HG02840 (cell line): ENCODE measurements at regions not wholly inside any gene's neighbourhood (a gene's known extent, or its start where the extent isn't known, plus 50 kb on each side); places are given as distances from the start of the nearest gene placed in this dataset.

Experiments
- ATAC-seq: cut with Tn5 transposase; IDR thresholded peaks from one replicate; pipeline ENCODE4 v1.9.1; 2021; ENCODE audit warnings: mild to moderate bottlenecking, moderate library complexity, moderate number of reproducible peaks; ENCODE audit not compliant: unreplicated experiment, low FRiP score

DNA sequence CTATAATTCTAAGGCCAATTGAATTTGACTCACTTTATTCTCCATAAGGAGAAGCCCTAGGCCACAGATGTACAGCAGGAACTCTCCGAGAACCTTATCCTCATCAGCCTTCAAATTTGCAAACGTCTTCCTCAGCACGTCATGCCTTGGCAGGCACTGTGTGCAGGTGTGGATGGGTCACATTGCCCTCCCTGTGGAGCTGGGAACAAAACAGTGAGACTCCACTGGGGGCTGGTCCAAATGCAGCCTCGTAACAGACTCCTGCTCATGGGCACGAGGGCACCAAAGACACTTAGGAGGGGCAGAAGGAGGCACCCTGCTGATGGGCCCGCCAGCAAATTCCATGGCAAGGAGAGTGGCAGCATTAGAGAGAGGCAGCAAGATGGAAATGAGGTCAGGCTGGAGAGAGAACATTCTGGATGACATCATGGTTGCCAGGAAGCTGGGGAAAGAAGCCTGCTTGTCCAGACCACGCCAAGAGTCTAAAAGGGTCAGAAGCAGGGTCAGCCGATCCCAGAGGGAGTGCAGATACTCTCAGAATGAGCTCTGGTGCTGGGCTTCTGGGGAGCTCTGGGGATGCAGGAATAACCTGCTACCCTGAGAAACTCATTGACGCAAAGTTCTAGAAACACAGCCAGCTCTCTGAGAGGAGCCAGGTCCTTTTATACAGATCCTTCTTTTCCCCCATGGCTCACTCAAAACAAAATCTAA lies 242.2 kb downstream of the B3GLCT start:
- no peak for ATAC-seq

DNA sequence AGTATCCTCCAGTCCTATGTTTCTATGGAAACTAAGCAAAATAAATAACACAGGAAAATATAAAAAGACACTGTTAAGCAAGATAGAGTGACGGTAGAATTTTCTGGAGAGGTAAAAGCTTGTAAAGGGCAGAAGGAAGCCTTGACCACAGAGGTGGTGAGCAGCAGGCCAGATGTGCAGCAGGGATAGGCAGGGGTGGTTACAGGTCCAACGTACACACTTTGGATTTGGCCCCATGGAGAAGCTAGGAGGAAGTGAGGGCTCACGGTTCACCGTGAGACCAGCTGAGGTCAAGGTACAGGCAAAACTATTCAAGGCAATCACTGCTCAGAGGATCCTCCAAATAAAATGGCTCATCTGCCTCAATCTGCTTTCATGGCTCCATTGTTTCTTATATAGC lies 242.8 kb downstream of the B3GLCT start:
- no peak for ATAC-seq

DNA sequence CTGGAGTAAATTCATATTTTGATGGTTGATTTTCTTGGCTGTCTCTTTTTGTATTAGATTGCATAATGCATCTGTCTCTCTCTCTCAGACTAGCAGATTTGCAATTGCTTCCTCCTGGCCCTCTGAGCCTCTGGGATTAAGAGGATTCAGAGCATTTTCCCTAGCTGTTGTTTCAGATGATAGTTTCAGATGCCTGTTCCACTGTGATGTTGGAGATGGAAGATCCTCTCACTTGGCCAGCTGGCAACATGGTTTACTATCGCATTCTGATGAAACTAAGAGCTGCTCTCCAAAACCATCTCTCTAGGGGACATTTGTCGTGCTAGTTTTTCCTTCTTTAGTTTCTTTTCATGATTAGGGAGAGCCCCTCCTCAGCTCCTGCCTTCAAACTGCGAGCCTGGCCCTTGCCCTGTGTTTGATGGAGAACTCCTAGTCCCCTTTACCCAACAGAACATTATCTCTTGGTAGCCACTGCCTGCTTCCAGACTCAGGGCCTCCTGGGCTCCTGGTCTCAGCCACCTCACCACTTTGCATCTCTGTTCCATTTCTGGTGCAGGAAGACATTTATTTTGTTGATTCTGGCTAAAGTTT lies 244.6 kb downstream of the B3GLCT start:
- ATAC-seq: no peak

DNA sequence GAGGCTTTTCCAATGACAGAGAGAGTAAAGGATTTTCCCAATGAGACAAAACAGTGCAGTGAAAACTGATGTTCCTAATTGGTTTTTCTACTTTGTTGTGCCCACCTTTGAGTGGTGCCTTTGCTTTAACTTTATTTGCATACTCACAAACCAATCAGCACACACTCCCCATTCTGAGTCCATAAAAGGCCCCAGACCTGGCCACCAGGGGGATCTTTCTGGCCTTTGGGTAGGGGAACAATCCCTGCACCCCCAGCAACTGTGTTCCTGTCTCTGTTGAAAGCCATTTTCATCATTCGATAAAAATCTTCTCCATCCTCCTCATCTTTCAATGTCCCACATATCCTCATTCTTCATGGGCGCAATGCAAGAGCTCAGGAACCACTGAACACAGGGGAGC lies 252.8 kb downstream of the B3GLCT start:
- ATAC-seq: no peak

DNA sequence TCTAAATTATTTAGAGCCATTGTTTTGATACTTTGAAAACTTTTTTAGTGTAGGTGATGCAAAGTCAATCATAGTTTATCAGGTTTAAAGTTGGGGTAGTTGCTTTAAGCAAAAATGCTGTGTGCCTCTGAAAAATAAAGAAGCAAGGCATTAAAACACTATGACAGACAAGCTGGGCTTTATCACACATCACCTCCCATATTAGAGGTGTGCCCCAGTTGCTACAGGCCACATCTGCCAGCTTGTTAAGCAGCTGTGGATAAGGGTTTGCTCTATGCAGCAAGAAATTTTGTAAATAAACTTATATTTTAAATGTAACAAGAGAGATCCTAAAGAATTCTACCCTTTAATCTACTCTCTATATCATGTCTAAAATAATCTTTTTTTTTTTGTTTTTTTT lies 255.8 kb downstream of the B3GLCT start:
- no peak for ATAC-seq

DNA sequence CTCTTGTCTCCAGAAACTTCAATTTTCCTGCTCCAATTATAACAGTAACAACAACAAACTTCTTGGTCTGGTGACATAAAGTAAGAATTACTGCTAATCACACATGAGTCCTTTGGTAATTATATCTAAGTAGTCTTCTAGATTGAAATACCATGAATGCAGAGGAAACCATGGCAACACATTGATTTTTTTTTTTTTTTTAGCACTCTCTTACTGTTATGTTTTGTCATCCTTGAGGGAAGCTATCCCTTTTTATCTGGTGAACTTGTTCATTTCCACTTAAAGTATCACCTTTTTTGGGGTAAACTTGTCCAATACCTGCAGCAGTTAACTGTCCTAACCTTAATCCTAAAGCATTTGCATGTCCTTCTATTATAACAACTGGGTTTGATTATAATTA lies 256.3 kb downstream of the B3GLCT start:
- ATAC-seq: no peak

DNA sequence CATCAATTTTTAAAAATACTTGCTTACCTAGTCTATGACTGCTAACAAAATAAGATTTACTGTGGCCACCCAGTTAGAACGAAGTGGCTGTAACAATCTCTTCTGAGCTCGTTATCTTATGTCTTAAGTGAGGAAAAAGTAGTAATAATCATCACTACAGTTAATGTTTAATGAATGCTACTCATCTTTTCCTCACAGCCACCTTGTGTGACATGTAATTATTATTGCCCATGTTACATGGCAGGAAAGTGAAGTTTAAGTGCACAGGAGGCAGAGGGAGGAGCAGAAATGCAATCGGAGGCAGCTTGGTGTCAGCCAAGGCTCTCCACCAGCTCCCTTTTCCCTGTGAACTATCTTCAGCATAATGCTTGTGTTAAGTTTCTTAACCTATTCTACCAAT lies 260.3 kb downstream of the B3GLCT start:
- ATAC-seq: no peak

DNA sequence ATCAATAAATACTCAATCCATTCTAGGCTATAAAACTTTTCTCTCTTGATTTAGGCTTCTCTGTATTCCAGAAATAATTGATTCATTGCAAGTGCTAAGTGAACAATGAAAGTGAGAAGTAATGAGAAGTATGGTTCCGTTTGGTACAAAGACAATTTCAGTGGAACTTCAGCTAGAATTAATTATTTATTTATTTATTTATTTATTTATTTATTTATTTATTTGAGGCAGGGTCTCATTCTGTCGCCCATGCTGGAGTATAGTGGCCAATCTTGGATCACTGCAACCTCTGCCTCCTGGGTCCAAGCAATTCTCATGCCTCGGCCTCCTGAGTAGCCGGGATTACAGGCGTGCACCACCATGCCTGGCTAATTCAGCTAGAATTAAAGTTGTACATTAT lies 262.1 kb downstream of the B3GLCT start:
- ATAC-seq: no peak

DNA sequence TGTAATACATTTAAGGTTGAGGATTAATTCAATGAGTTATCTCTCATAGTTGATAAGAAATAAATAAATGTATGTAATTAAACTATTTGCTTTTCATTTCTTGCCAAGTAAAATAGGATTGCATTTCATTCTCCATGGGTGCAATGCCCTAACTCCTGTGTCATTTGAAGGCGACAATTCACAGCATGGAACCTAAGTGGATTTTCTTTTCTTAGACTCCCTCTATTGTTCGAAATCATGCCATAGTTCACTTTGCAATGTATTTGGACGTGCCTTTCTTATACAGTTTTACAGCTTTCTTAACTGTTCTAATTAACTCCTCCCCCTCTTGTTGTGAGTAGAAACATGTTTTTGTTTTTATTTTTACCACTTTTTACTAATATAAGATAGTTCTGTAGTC lies 263.0 kb downstream of the B3GLCT start:
- ATAC-seq: no peak

DNA sequence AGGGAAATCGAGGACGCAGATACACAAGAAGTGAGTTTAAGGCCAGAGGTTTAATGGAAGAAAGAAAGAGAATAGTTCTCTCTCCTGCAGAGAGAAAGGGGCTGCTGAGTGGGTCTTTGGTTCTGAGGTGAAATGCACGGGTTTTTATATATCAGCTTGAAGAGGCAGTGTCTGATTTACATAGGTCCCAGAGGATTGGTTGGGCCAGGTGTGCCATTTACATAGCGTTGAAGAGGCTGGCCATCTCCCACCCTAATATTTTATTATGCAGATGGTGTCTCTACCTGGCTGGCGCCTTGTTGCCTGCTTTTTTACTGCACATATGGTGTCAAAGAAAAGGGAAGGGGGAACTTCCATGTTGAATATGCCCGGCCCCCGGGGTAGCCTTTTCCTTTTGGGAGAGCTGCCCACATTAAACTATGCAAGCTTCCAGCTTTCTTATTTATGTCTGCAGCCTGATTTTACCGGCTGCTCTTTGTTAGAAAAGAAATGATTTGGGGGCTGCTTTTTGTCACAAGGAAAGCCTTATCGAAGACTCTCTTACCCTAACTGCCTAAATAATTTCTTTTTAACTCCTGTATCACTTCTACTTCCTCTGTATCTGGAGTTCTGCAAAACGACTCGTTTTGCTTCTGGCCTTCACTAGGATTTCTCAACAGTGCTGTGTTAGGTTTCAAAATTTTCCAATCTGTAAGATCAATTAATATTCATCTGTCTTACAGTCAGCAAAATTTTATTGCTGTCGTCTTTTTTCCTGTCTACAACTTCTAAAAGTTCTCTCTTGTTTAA lies 268.5 kb downstream of the B3GLCT start:
- ATAC-seq: no peak

DNA sequence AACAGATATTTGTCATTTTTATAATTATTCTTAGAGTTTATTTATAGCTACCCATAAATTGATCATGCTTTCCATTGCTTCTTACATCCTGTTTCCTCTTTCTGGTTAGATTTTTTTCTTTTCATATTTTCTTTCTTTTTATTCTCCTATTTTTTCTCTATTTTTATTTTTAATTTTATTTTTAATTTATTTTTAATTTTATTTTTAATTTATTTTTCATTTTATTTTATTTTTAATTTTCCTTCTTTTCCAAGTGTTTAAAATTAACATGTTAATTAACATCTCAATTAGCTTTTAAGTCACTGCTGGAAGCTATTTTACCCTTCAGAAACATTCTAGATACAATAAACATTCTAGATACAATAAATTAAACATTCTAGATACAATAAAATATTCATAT lies 269.6 kb downstream of the B3GLCT start:
- no peak for ATAC-seq

DNA sequence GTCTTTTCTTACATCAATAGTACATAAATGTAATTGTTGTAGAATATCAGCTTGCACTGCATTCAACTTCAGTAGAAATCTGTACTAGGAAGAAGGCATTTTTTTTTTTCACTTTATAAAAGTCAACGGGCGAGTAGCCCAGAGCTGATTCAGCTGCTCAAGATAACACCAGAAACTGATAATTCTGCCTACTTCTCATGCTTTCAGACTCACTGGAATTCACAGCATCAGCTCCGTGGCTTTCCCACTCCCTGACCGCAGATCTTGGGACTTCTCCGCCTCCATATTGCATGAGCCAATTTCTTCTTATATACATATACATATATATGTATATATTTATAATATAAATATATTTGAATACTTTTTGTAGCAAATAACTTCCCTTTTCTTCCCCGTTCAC lies 263.1 kb upstream of the RXFP2 start:
- ATAC-seq: no peak

DNA sequence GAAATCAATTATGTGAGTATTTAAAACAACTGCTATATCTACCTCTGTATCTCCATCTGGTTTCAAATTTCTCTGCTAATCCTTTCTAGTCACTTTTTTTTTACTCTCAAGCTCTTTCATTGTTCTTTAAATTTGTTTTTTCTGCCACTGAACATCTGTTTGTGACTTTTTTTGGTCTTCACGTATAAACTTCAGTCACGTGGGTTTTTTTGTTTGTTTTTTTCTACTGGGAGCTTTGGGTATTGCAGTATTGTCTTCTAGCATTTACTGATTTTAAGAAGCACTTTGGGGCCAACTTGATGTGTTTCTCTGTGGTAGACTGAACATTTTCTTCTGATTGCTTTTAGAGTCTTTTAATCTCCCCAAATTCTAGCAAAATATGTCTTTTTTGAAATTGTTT lies 262.6 kb upstream of the RXFP2 start:
- ATAC-seq: no peak

DNA sequence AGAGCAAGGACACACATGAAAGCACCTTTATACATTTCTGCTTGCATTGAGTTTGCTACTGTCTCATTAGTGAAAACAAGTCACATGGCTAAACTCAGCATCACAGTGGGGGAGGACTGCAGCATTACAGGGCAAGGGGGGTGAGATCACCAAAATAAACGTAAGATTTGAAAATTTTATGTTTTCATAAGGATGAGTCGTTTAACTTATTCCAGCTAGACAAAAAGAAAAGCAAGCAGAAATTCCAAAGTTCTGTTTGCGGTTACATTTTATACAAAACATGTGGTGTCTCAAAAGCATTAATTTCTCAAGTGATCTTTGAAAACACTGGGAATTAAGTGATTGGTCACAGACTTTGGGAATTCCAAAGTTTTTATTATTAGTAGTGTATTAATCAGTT lies 261.4 kb upstream of the RXFP2 start:
- ATAC-seq: no peak

DNA sequence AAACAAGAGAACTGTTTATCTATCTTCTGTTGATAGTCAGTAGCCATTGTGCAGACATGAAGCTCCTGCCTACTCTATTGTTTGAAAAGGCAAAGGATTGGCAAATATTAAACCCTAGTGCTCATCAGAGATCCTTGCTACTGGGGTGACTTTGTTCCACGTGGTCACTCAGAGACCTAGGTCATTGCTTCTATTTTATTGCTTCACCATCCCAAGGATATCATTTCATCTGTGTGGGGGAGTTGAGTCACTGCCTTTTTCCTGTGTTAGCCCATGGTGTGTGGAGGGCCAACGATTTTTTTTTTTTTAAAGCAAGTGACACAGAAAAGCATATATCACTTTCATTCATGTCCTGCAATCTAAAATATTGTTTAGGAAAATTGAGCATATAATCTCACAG lies 254.1 kb upstream of the RXFP2 start:
- ATAC-seq: no peak

DNA sequence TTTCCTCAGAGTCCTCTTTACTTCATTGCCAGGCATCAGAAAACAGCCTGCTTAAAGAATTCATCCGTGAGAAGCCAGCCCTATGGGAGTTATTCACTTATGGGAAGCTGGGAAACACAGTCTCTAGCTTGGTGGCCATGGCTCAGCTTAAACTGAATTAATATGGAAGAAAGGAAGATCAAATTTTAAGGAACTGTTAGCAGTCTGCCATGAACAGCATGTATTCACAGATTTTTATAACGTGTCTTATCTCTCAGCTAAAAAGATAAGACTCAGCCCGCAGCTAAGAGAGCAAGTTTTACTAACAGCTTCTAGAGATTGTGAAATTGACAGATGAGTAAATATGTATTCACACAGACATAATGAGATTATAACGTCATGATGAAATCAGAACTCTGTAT lies 253.7 kb upstream of the RXFP2 start:
- ATAC-seq: no peak

DNA sequence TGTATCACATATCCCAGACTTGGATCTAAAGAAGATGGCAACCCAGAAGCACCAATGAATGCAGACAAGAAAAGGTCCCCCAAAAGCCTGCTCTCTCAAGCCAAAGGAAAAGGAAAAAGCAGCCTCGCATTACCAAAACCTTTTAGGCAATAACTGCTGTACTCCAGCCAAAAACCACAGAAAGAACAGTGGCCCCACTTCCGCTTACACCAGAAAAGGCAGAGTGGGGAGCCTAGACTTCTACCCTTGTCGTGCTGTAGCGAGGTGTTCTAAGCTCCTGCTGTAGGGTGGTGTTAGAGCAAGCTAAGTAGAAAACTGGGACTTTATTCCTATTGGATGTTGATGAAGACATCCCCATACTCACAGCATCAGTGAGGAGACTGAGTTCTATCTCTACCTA lies 244.0 kb upstream of the RXFP2 start:
- no peak for ATAC-seq

DNA sequence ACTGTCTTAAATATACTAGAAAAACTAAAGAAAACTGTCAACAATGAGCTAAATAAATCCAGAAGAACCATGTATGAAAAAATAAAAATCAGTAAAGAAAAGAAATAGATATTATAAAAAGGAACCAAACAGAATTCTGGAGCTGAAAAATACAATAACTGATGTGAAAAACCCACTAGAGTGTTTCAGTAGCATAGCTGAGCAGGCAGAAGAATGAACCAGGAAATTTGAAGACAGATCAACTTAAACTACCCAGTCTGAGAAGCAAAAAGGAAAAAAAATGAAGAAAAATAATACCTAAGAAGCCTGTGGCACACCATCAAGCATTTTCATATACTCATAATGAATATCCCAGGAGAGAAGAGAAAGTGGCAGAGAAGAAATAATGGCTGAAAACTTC lies 240.1 kb upstream of the RXFP2 start:
- no peak for ATAC-seq

DNA sequence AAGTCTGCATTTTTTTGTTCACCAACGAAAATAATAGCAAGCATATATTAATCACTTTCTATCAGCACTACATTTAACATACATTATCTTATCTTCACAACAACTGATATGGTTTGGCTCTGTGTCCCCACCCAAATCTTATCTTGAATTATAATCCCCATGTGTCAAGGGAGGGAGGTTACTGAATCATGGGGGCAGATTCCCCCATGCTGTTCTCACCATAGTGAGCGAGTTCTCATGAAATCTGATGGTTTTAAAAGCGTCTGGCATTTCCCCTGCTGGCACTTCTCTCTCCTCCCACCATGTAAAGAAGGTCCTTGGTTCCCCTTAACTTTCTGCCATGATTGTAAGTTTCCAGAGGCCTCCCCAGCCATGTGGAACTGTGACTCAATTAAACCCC lies 235.7 kb upstream of the RXFP2 start:
- ATAC-seq: no peak

DNA sequence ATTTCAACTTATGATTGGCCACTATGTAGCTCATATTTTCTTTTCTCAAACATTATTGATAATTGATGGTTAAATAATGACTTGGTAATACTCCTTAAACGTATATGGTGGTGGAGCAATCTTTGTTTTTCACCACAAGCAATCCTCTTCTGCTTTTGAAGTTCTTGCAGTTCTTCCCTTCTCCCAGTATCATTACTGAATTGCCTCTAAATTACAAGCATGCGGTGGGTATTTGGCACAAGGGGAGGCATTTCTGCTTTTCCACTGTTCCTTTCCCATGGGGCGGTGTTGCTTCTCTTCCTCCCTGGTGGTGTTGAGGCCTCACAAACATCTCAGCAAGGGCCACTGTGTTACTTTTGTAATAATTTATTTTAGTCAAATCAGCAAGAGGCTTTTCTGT lies 234.4 kb upstream of the RXFP2 start:
- no peak for ATAC-seq

DNA sequence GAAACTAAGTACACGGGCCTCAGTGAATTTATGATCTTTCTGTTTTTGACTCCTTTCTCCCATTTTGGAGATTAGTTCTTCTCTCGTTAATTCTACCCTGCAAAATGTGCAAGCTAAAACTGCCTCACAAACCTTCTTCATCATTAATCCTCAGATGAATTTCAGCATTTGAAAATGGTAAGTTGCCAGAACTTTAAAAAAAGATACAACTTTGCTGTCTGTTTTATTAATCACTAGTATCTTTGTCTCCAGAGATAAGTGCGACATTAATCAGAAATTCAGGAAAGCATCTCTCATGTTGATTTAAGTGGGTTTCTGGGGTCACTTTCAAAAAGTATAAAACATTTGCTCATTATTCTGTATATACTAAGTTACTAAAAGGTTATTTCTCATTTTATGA lies 227.0 kb upstream of the RXFP2 start:
- ATAC-seq: no peak

DNA sequence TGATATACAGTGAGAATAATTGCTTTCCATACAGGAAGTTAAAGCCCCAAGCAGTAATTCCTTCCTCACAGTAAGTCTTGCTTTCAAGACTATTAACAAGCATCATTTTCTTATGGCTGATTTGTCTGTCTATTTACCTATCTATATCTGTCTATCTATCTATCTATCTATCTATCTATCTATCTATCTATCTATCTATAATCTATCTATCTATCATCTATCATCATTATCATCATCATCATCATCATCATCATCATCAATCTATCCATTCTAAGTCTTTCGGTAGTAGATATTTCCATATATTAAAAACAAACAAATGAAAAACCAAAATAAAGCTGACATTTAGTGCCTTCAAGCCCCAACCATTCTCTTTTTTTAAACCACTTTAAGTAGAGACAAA lies 224.4 kb upstream of the RXFP2 start:
- ATAC-seq: no peak
